Hepatocyte (in vitro differentiated cells): ENCODE measurements at regions not wholly inside any gene's neighbourhood (a gene's known extent, or its start where the extent isn't known, plus 50 kb on each side); places are given as distances from the start of the nearest gene placed in this dataset.

Experiments
- EZH2 ChIP-seq: fragments of 200-600 bp; sonication (generic); IDR thresholded peaks from 2 replicates; pipeline ENCODE4 v1.6.1; 2016; ENCODE audit warnings: antibody characterized with exemption, mild to moderate bottlenecking, borderline replicate concordance
- EZH2phosphoT487 ChIP-seq: fragments of 200-600 bp; sonication (generic); IDR thresholded peaks from one replicate; pipeline ENCODE4 v1.6.1; 2018; ENCODE audit warnings: antibody characterized with exemption, mild to moderate bottlenecking, low read depth, moderate library complexity; ENCODE audit not compliant: unreplicated experiment, severe bottlenecking
- TF ChIP-seq, protein P1 (sequence below): fragments of 200-600 bp; sonication (generic); IDR thresholded peaks from 2 replicates; pipeline ENCODE4 v1.5.1; 2016; ENCODE audit warnings: antibody characterized with exemption, mild to moderate bottlenecking; ENCODE audit not compliant: poor library complexity

DNA sequence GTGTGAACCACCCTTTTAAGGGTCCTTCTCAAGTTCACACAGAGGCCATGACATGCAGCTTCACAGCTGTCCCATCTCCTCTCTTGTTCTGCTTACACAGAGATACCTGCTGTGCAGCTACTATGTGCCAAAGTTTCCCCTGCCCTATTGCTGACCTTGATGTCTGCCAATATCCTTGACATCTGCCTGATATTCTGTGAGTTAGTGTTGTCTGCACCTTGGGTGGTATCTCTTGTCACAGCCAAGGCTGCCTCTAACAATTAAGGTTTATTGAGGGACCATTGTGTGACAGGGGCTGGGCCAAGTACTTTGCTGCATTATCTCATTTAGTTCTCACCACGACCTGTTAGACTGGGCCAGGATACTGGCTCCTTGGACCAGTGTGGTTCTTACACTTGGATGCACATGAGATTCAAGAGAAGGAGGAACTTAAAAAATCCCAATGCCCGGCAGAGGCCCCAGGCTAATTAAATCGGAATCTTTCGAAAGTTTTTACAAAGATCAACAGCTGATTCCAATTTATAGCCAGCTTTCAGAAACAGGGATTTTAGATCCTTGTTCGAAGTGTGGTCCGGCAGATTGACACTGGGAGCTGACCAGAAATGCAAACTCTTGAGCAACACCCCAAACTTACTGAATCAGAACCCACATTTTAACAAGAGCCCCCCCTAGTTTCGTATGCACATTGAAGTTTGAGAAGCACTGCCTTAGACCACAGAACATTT, 178.6 kb downstream of the SATB1 start:
- TF ChIP-seq, protein P1, sequence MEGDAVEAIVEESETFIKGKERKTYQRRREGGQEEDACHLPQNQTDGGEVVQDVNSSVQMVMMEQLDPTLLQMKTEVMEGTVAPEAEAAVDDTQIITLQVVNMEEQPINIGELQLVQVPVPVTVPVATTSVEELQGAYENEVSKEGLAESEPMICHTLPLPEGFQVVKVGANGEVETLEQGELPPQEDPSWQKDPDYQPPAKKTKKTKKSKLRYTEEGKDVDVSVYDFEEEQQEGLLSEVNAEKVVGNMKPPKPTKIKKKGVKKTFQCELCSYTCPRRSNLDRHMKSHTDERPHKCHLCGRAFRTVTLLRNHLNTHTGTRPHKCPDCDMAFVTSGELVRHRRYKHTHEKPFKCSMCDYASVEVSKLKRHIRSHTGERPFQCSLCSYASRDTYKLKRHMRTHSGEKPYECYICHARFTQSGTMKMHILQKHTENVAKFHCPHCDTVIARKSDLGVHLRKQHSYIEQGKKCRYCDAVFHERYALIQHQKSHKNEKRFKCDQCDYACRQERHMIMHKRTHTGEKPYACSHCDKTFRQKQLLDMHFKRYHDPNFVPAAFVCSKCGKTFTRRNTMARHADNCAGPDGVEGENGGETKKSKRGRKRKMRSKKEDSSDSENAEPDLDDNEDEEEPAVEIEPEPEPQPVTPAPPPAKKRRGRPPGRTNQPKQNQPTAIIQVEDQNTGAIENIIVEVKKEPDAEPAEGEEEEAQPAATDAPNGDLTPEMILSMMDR: no peak
- TF ChIP-seq EZH2 (no peak), EZH2phosphoT487 (no peak)
